Right lobe of liver (tissue), 4 donors: ENCODE measurements at regions not wholly inside any gene's neighbourhood (a gene's known extent, or its start where the extent isn't known, plus 50 kb on each side); places are given as distances from the start of the nearest gene placed in this dataset.

Experiments
- CTCF ChIP-seq, 4 donors: fragments of 200-600 bp in 3 of 4; fragments of 450-650 bp in 1 of 4; IDR thresholded peaks; one replicate each; pipeline versions ENCODE4 v1.5.1 to v1.8.0; 2016 to 2022; ENCODE audit warnings: antibody characterized with exemption in 4 of 4, mild to moderate bottlenecking in 2 of 4
- POLR2A ChIP-seq: fragments of 450-650 bp; IDR thresholded peaks from one replicate; pipeline ENCODE4 v1.6.1; 2017; ENCODE audit warnings: antibody characterized with exemption, mild to moderate bottlenecking
- donor health status: DM: no; HTN: no; CAD: no.
- donor health status: DM: no; HTN: no; CAD: no.
- donor health status: DM: no; HTN: yes; CAD: no.

- TF ChIP-seq CTCF (IDR thresholded peaks at IDR 0.05) (no peak), POLR2A (no peak)
These were observed 62.2 kb upstream of the TP63 start for GRCh38 chr3:189568961-189569360.
